Activated T-cell treated with anti-CD3 and anti-CD28 coated beads, Interleukin-2, amount 50 U/mL, for 4 hours (primary cell): ENCODE measurements at regions not wholly inside any gene's neighbourhood (a gene's known extent, or its start where the extent isn't known, plus 50 kb on each side); places are given as distances from the start of the nearest gene placed in this dataset.
"Not testable (repeated sequence)": the region's sequence is repeated elsewhere in the genome, so short reads cannot be mapped to it uniquely, and the experiment has no call there.

Experiments
- ATAC-seq, 2 donors: fragments of 200-7000 bp; cut with Tn5 transposase; one replicate each; pipeline ENCODE4 v1.10.0; 2021
- DNase-seq: peaks from one replicate; pipeline ENCODE4 v3.0.0-alpha.2; 2020
- H3K27me3 Mint-ChIP-seq: one replicate; pipeline ENCODE4 v1.8.0; 2021; ENCODE audit warnings: low read depth, mixed read lengths
- H3K36me3 Mint-ChIP-seq: one replicate; pipeline ENCODE4 v1.8.0; 2022; ENCODE audit warnings: mixed read lengths; ENCODE audit not compliant: insufficient read depth
- H3K4me1 Mint-ChIP-seq: one replicate; pipeline ENCODE4 v1.8.0; 2021; ENCODE audit warnings: low read depth, mixed read lengths
- H3K4me3 Mint-ChIP-seq: one replicate; pipeline ENCODE4 v1.8.0; 2021; ENCODE audit warnings: mild to moderate bottlenecking, moderate library complexity, mixed read lengths
- H3K9me3 Mint-ChIP-seq: one replicate; pipeline ENCODE4 v1.8.0; 2021; ENCODE audit warnings: mixed read lengths

GRCh38 chr1:224013626-224014329 lies 100.1 kb upstream of the FBXO28 start:
- ATAC-seq, H3K27me3 Mint-ChIP-seq, H3K4me1 Mint-ChIP-seq, DNase-seq, H3K36me3 Mint-ChIP-seq, H3K4me3 Mint-ChIP-seq, H3K9me3 Mint-ChIP-seq: not testable (repeated sequence)

- H3K9me3 Mint-ChIP-seq, H3K27me3 Mint-ChIP-seq, H3K4me3 Mint-ChIP-seq, ATAC-seq, DNase-seq, H3K4me1 Mint-ChIP-seq: not testable (repeated sequence)
- peaks cover 10% of the 10 kb centered on the region for H3K36me3 Mint-ChIP-seq
Measured at GRCh38 chr1:224012807-224013434, 101.0 kb upstream of the FBXO28 start.

GRCh38 chr1:224012162-224012561 lies 101.7 kb upstream of the FBXO28 start:
- peaks cover 12% of the 10 kb centered on the region for H3K36me3 Mint-ChIP-seq
- not testable (repeated sequence) for H3K9me3 Mint-ChIP-seq, DNase-seq, ATAC-seq, H3K4me3 Mint-ChIP-seq, H3K4me1 Mint-ChIP-seq, H3K27me3 Mint-ChIP-seq

- H3K4me1 Mint-ChIP-seq, ATAC-seq, H3K4me3 Mint-ChIP-seq, H3K27me3 Mint-ChIP-seq, DNase-seq, H3K9me3 Mint-ChIP-seq: not testable (repeated sequence)
- peaks cover 12% of the 10 kb centered on the region for H3K36me3 Mint-ChIP-seq
Measured at GRCh38 chr1:224011751-224012150, 102.2 kb upstream of the FBXO28 start.

- ATAC-seq, H3K9me3 Mint-ChIP-seq, DNase-seq, H3K4me3 Mint-ChIP-seq, H3K4me1 Mint-ChIP-seq, H3K27me3 Mint-ChIP-seq: not testable (repeated sequence)
- H3K36me3 Mint-ChIP-seq: peaks cover 12% of the 10 kb centered on the region
Measured at GRCh38 chr1:224011153-224011552, 102.8 kb upstream of the FBXO28 start.

- peaks cover 20% of the 10 kb centered on the region for H3K36me3 Mint-ChIP-seq
- not testable (repeated sequence) for ATAC-seq, H3K9me3 Mint-ChIP-seq, DNase-seq, H3K27me3 Mint-ChIP-seq, H3K4me1 Mint-ChIP-seq, H3K4me3 Mint-ChIP-seq
Measured at GRCh38 chr1:224005973-224006372, 107.9 kb upstream of the FBXO28 start.

GRCh38 chr1:224004552-224005315 lies 109.2 kb upstream of the FBXO28 start:
- not testable (repeated sequence) for H3K4me1 Mint-ChIP-seq, ATAC-seq, H3K27me3 Mint-ChIP-seq, H3K4me3 Mint-ChIP-seq, H3K9me3 Mint-ChIP-seq
- H3K36me3 Mint-ChIP-seq: peaks cover 17% of the 10 kb centered on the region
- DNase-seq: peak; percentile 52

GRCh38 chr1:224003896-224004295 lies 110.0 kb upstream of the FBXO28 start:
- H3K27me3 Mint-ChIP-seq, ATAC-seq, H3K4me1 Mint-ChIP-seq, H3K9me3 Mint-ChIP-seq, DNase-seq, H3K4me3 Mint-ChIP-seq: not testable (repeated sequence)
- H3K36me3 Mint-ChIP-seq: peaks cover 17% of the 10 kb centered on the region

- not testable (repeated sequence) for H3K4me1 Mint-ChIP-seq, H3K9me3 Mint-ChIP-seq, H3K27me3 Mint-ChIP-seq, H3K36me3 Mint-ChIP-seq, H3K4me3 Mint-ChIP-seq, DNase-seq, ATAC-seq
Measured at GRCh38 chr1:224001757-224002156, 112.2 kb upstream of the FBXO28 start.

- H3K27me3 Mint-ChIP-seq, H3K4me3 Mint-ChIP-seq, DNase-seq, H3K36me3 Mint-ChIP-seq, H3K9me3 Mint-ChIP-seq, H3K4me1 Mint-ChIP-seq, ATAC-seq: not testable (repeated sequence)
Measured at GRCh38 chr1:223999761-224000160, 114.2 kb upstream of the FBXO28 start.

- H3K36me3 Mint-ChIP-seq, H3K4me1 Mint-ChIP-seq, H3K27me3 Mint-ChIP-seq, DNase-seq, ATAC-seq, H3K4me3 Mint-ChIP-seq, H3K9me3 Mint-ChIP-seq: not testable (repeated sequence)
Measured at GRCh38 chr1:223998676-223999455, 115.0 kb upstream of the FBXO28 start.

- H3K4me1 Mint-ChIP-seq, H3K36me3 Mint-ChIP-seq, H3K9me3 Mint-ChIP-seq, H3K27me3 Mint-ChIP-seq, ATAC-seq, DNase-seq, H3K4me3 Mint-ChIP-seq: not testable (repeated sequence)
Measured at GRCh38 chr1:223996376-223996775, 117.5 kb upstream of the FBXO28 start.

- DNase-seq: peak; percentile 100
- H3K4me3 Mint-ChIP-seq: peak overlapping the region; percentile 95
- peak; percentile 99 for ATAC-seq
- not testable (repeated sequence) for H3K4me1 Mint-ChIP-seq, H3K9me3 Mint-ChIP-seq, H3K36me3 Mint-ChIP-seq, H3K27me3 Mint-ChIP-seq
Measured at GRCh38 chr1:223992456-223993246, 121.3 kb upstream of the FBXO28 start.
